A549 (cell line): ENCODE measurements at regions not wholly inside any gene's neighbourhood (a gene's known extent, or its start where the extent isn't known, plus 50 kb on each side); places are given as distances from the start of the nearest gene placed in this dataset.

Experiments
- ATAC-seq, 2 experiments: fragments of 200-7000 bp in 1 of 2; fragments of >200 bp in 1 of 2; cut with Nextera tagmentation in 1 of 2; cut with Tn5 transposase in 1 of 2; 3 replicates each; pipeline versions ENCODE4 v1.8.0 to v1.9.1; 2018 to 2020; ENCODE audit warnings: mild to moderate bottlenecking in 1 of 2, moderate library complexity in 1 of 2
- CTCF ChIA-PET: fragments of 300-600 bp; sonication (Branson Sonifier 250); formaldehyde crosslinking; extraction: SDS; loops from one replicate; lab custom pipeline; 2021; ENCODE audit warnings: antibody characterized with exemption, inconsistent platforms; lab: Yijun Ruan, JAX
- POLR2A ChIA-PET: fragments of 350-600 bp; formaldehyde crosslinking; extraction: SDS; loops from one replicate; lab custom pipeline; 2021; ENCODE audit warnings: antibody characterized with exemption, inconsistent platforms; lab: Yijun Ruan, JAX
- DNase-seq, 2 experiments: peaks; one replicate each; pipeline versions ENCODE4 v3.0.0 to v3.0.0-alpha.2; 2011 to 2016; ENCODE audit warnings: low read depth in 1 of 2, low spot score in 1 of 2
- FAIRE-seq: peaks from 2 replicates; lab custom pipeline; 2011; peaks lifted over from hg19 to GRCh38; lab: Jason Lieb, UNC
- H3K27ac ChIP-seq, 2 experiments: fragments of >200 bp; sonication (Bioruptor Twin); formaldehyde crosslinking; 3 replicates each; pipeline ENCODE4 v1.5.1; 2016 to 2017
- H3K4me1 ChIP-seq: fragments of >200 bp; sonication (Bioruptor Twin); formaldehyde crosslinking; 3 replicates; pipeline ENCODE4 v1.6.1; 2016
- H3K4me2 ChIP-seq: fragments of >200 bp; sonication (Bioruptor Twin); formaldehyde crosslinking; 3 replicates; pipeline ENCODE4 v1.6.1; 2016
- H3K4me3 ChIP-seq: fragments of >200 bp; sonication (Bioruptor Twin); formaldehyde crosslinking; 3 replicates; pipeline ENCODE4 v1.5.1; 2016
- H3K9me3 ChIP-seq: fragments of >200 bp; sonication (Bioruptor Twin); formaldehyde crosslinking; 3 replicates; pipeline ENCODE4 v1.6.1; 2016
- BHLHE40 ChIP-seq: IDR thresholded peaks from 2 replicates; pipeline ENCODE4 v1.6.1; 2012; ENCODE audit warnings: low read depth, low read length, inconsistent platforms
- CEBPB ChIP-seq, 2 experiments: fragments of >200 bp in 1 of 2; sonication (Bioruptor Twin) in 1 of 2; formaldehyde crosslinking in 1 of 2; IDR thresholded peaks; 2 replicates each; pipeline ENCODE4 v1.6.1; 2012 to 2016
- CHD2 ChIP-seq: fragments of 150-350 bp; IDR thresholded peaks from 2 replicates; pipeline ENCODE4 v1.6.1; 2014; ENCODE audit warnings: low read length; ENCODE audit not compliant: partially characterized antibody
- CHD4 ChIP-seq: fragments of 200-600 bp; sonication (generic); IDR thresholded peaks from 2 replicates; pipeline ENCODE4 v1.6.1; 2016; ENCODE audit warnings: antibody characterized with exemption, mild to moderate bottlenecking, borderline replicate concordance
- GATA3 ChIP-seq: IDR thresholded peaks from 2 replicates; pipeline ENCODE4 v1.6.1; 2012; ENCODE audit warnings: borderline replicate concordance
- HDAC2 ChIP-seq: fragments of 200-600 bp; sonication (generic); IDR thresholded peaks from 2 replicates; pipeline ENCODE4 v1.6.1; 2016
- HES2 ChIP-seq: fragments of >200 bp; sonication (Bioruptor Twin); formaldehyde crosslinking; IDR thresholded peaks from 2 replicates; pipeline ENCODE4 v1.6.1; 2016
- HMGXB4 ChIP-seq: fragments of 250-450 bp; sonication (Bioruptor Pico); IDR thresholded peaks from 2 replicates; pipeline ENCODE4 v1.5.0; 2021; ENCODE audit warnings: mild to moderate bottlenecking, moderate library complexity, borderline replicate concordance
- HOXA7 ChIP-seq: fragments of 250-450 bp; sonication (Bioruptor Pico); IDR thresholded peaks from 2 replicates; pipeline ENCODE4 v1.5.0; 2020; ENCODE audit warnings: mild to moderate bottlenecking, moderate library complexity
- JUNB ChIP-seq: fragments of >200 bp; sonication (Bioruptor Twin); formaldehyde crosslinking; IDR thresholded peaks from 2 replicates; pipeline ENCODE4 v1.6.1; 2016
- MAZ ChIP-seq: fragments of 150-350 bp; IDR thresholded peaks from 2 replicates; pipeline ENCODE4 v1.6.1; 2014; ENCODE audit warnings: antibody characterized with exemption, low read depth, low read length, borderline replicate concordance
- MYC ChIP-seq: IDR thresholded peaks from 2 replicates; pipeline ENCODE4 v1.6.1; 2012; ENCODE audit warnings: mild to moderate bottlenecking, inconsistent platforms, low read length, improper control_type of control experiment, borderline replicate concordance
- PBX3 ChIP-seq: IDR thresholded peaks from 2 replicates; pipeline ENCODE4 v1.6.1; 2012
- RCOR1 ChIP-seq: fragments of 150-350 bp; IDR thresholded peaks from 2 replicates; pipeline ENCODE4 v1.6.1; 2014; ENCODE audit warnings: antibody characterized with exemption, low read length, low read depth
- RFX5 ChIP-seq: fragments of 450-650 bp; IDR thresholded peaks from 2 replicates; pipeline ENCODE4 v1.7.1; 2014; ENCODE audit warnings: antibody characterized with exemption, mild to moderate bottlenecking, moderate library complexity
- TP53 ChIP-seq: fragments of 250-450 bp; sonication (Bioruptor Pico); IDR thresholded peaks from 2 replicates; pipeline ENCODE4 v1.5.0; 2021; ENCODE audit warnings: mild to moderate bottlenecking, moderate library complexity
- WGBS: methylation state at CpG from one replicate; pipeline ENCODE4 v1.1.6; 2017; ENCODE audit errors: missing lambda C conversion rate; 5-methylcytosine and 5-hydroxymethylcytosine counted together
- TF ChIP-seq, protein P1 (sequence below): fragments of 200-600 bp; sonication (generic); IDR thresholded peaks from 2 replicates; pipeline ENCODE4 v1.6.1; 2016; ENCODE audit warnings: antibody characterized with exemption, mild to moderate bottlenecking, moderate library complexity

DNA sequence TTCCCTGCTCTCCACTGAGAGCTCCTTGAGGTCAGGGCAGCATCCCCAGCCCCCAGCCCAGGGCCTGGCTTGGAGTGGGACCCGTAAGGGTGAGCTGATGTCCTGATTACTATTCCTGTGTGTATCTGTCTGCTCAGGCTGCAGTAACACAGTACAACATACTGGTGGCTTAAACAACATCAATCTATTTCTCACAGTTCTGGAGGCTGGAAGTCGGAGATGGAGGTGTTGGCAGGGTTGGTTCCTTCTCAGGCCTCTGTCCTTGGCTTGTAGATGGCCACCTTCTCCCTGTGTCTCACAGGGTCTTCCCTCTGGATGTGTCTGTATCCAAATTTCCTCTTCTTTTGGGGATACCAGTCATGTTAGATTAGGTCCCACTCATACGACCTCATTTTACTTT lies 246.4 kb upstream of the POU3F1 start:
- no peak overlapping the region for H3K4me2 ChIP-seq
- FAIRE-seq, result no peak
- TF ChIP-seq MAZ, result no peak
- DNase-seq, result no peak
- no peak for ATAC-seq
- ChIA-PET CTCF (no interaction called here), POLR2A (no interaction called here)
- H3K4me1 ChIP-seq, result no peaks in the 10 kb centered on the region
- no peak overlapping the region for H3K27ac ChIP-seq
- H3K4me3 ChIP-seq, result no peak overlapping the region
- H3K9me3 ChIP-seq, result no peaks in the 10 kb centered on the region
- 0% methylated on average over 3 of the region's 3 CpGs for WGBS

GRCh38 chr1:38291906-38292521 lies 245.4 kb upstream of the POU3F1 start:
- no peak for FAIRE-seq
- H3K4me3 ChIP-seq, result no peak overlapping the region
- H3K9me3 ChIP-seq, result no peaks in the 10 kb centered on the region
- WGBS, result 36% methylated on average over 17 of the region's 26 CpGs
- no peak for DNase-seq
- H3K4me1 ChIP-seq, result no peaks in the 10 kb centered on the region
- no peak overlapping the region for H3K27ac ChIP-seq
- ChIA-PET CTCF (no interaction called here), POLR2A (no interaction called here)
- ATAC-seq, result peak in 1 of 2 experiments; percentile 19; a peak in 1 of 6 replicates
- TF ChIP-seq CEBPB (IDR thresholded peaks at IDR 0.05) (no peak), CHD4 (no peak), HOXA7 (no peak), RCOR1 (no peak), HES2 (no peak), GATA3 (no peak), HDAC2 (no peak), RFX5 (no peak), BHLHE40 (no peak), TP53 (CRISPR knock-in tag) (no peak), MYC (no peak)
- TF ChIP-seq, protein P1, sequence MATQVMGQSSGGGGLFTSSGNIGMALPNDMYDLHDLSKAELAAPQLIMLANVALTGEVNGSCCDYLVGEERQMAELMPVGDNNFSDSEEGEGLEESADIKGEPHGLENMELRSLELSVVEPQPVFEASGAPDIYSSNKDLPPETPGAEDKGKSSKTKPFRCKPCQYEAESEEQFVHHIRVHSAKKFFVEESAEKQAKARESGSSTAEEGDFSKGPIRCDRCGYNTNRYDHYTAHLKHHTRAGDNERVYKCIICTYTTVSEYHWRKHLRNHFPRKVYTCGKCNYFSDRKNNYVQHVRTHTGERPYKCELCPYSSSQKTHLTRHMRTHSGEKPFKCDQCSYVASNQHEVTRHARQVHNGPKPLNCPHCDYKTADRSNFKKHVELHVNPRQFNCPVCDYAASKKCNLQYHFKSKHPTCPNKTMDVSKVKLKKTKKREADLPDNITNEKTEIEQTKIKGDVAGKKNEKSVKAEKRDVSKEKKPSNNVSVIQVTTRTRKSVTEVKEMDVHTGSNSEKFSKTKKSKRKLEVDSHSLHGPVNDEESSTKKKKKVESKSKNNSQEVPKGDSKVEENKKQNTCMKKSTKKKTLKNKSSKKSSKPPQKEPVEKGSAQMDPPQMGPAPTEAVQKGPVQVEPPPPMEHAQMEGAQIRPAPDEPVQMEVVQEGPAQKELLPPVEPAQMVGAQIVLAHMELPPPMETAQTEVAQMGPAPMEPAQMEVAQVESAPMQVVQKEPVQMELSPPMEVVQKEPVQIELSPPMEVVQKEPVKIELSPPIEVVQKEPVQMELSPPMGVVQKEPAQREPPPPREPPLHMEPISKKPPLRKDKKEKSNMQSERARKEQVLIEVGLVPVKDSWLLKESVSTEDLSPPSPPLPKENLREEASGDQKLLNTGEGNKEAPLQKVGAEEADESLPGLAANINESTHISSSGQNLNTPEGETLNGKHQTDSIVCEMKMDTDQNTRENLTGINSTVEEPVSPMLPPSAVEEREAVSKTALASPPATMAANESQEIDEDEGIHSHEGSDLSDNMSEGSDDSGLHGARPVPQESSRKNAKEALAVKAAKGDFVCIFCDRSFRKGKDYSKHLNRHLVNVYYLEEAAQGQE, result no peak
- no peak overlapping the region for H3K4me2 ChIP-seq

DNA sequence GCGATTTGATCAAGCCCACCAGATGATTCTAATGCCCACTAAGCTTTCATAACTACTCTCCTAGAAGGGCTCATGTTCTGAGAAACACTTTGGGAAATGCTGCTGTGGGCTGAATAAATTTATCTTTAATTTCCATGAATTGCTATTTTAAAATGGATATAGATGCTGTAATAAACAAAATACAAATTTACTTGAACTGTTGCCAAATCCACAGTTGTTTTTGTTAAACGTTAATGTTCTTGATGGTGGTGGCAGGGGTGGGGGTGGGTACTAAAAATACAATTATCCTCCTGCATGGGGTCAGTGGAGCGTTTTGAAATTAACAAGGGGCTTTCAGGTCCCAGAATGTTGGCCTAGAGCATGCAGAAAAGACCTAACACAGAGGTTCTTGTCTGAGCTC lies 244.7 kb upstream of the POU3F1 start:
- ChIA-PET POLR2A (no interaction called here), CTCF (no interaction called here)
- no peak for DNase-seq
- no peak overlapping the region for H3K27ac ChIP-seq
- ATAC-seq, result no peak
- no peaks in the 10 kb centered on the region for H3K4me1 ChIP-seq
- WGBS, result 5% methylated on average over 3 of the region's 3 CpGs
- H3K4me2 ChIP-seq, result no peak overlapping the region
- H3K9me3 ChIP-seq, result no peaks in the 10 kb centered on the region
- FAIRE-seq, result no peak
- no peak for TF ChIP-seq HMGXB4 (CRISPR knock-in tag)
- TF ChIP-seq HOXA7, result no peak
- TF ChIP-seq JUNB, result no peak
- TF ChIP-seq PBX3, result no peak
- TF ChIP-seq CHD2, result no peak
- TF ChIP-seq MAZ, result no peak
- no peak overlapping the region for H3K4me3 ChIP-seq
